ENCODE measurements at regions not wholly inside any gene's neighbourhood (a gene's known extent, or its start where the extent isn't known, plus 50 kb on each side); places are given as distances from the start of the nearest gene placed in this dataset.
"Not testable (repeated sequence)": the region's sequence is repeated elsewhere in the genome, so short reads cannot be mapped to it uniquely, and the experiment has no call there.

DNA sequence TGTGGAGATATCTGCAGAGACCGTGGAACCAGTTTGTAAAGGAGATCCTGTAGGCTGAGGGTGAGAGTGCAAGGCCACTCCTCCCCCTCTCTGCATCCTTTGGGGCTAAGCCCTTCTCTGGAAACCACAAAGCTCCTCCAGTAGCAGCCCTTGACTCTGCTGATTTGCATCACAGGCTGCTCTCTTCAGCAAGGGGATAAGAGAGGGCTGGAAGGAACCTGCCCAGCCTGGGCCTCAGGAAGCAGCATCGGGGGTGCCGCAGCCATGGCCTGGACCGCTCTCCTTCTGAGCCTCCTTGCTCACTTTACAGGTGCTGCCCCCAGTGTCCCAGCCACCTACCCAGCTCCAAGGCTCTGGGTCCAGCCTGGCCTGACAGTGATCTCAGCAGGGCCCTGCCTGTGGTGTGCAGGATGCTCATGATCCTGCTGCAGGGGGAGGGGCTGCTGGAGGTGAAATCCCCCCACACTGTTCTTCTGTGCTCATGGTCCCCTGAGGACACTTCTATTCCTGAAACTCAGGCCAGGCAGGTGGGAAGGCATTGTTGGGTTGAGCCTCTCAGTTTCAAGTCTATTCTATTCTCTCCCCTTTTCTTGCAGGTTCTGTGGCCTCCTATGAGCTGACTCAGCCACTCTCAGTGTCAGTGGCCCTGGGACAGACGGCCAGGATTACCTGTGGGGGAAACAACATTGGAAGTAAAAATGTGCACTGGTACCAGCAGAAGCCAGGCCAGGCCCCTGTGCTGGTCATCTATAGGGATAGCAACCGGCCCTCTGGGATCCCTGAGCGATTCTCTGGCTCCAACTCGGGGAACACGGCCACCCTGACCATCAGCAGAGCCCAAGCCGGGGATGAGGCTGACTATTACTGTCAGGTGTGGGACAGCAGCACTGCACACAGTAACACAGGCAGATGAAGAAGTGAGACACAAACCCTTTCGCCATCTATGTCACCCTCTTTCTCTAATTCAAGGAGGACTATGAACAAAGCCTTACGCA, 68.5 kb upstream of the IGLL5 start:
- H3K36me3 ChIP-seq = no peaks in the 10 kb centered on the region
- H3K4me1 ChIP-seq = no peaks in the 10 kb centered on the region
- no peak for DNase-seq
- no peaks in the 10 kb centered on the region; the same call in 1 of the 2 replicates for H3K27me3 ChIP-seq
- TF ChIP-seq, protein P1, sequence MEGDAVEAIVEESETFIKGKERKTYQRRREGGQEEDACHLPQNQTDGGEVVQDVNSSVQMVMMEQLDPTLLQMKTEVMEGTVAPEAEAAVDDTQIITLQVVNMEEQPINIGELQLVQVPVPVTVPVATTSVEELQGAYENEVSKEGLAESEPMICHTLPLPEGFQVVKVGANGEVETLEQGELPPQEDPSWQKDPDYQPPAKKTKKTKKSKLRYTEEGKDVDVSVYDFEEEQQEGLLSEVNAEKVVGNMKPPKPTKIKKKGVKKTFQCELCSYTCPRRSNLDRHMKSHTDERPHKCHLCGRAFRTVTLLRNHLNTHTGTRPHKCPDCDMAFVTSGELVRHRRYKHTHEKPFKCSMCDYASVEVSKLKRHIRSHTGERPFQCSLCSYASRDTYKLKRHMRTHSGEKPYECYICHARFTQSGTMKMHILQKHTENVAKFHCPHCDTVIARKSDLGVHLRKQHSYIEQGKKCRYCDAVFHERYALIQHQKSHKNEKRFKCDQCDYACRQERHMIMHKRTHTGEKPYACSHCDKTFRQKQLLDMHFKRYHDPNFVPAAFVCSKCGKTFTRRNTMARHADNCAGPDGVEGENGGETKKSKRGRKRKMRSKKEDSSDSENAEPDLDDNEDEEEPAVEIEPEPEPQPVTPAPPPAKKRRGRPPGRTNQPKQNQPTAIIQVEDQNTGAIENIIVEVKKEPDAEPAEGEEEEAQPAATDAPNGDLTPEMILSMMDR (IDR thresholded peaks at IDR 0.05; ENCODE audit: low read depth, low read length) = no peak
- H3K4me3 ChIP-seq (ENCODE audit: low read depth, low read length) = no peak overlapping the region
- no peaks in the 10 kb centered on the region for H3K9me3 ChIP-seq

- Histone ChIP-seq H3K4me1 (no peaks in the 10 kb centered on the region), H3K36me3 (no peaks in the 10 kb centered on the region), H3K9me3 (no peaks in the 10 kb centered on the region), H3K27me3 (no peaks in the 10 kb centered on the region; the same call in 1 of the 2 replicates), H3K4me3 (ENCODE audit: low read depth, low read length) (no peak overlapping the region)
- TF ChIP-seq, protein P1 (IDR thresholded peaks at IDR 0.05; ENCODE audit: low read depth, low read length) = no peak
- no peak for DNase-seq
Measured at GRCh38 chr22:22820076-22820475, 67.5 kb upstream of the IGLL5 start.

DNA sequence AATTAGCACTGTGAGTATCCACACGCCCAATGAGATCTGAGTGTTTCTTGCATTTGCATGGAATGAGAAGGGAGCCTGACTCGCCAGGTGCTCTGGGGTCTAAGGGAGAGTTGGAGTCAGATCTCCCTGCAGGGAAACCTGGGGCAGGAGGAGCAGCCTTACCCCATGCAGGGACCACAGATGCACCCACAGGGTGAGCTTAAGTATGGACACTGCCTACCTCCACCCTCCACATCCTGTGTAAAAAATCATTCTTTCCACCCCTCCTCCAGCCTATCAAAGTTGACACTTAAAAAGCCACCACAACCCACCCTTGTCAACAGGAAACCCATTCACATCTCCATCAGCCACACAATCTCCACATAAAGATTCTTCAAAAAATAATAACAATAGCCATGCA, 67.0 kb upstream of the IGLL5 start:
- DNase-seq = no peak
- H3K9me3 ChIP-seq = no peaks in the 10 kb centered on the region
- H3K4me3 ChIP-seq (ENCODE audit: low read depth, low read length) = no peak overlapping the region
- no peaks in the 10 kb centered on the region for H3K36me3 ChIP-seq
- peaks cover 4% of the 10 kb centered on the region for H3K27me3 ChIP-seq
- no peaks in the 10 kb centered on the region for H3K4me1 ChIP-seq
- TF ChIP-seq, protein P1 (IDR thresholded peaks at IDR 0.05; ENCODE audit: low read depth, low read length) = no peak

GRCh38 chr22:22821340-22821739, 66.3 kb upstream of the IGLL5 start:
- Histone ChIP-seq H3K4me3 (ENCODE audit: low read depth, low read length) (no peak overlapping the region), H3K9me3 (no peaks in the 10 kb centered on the region), H3K27me3 (peaks cover 11% of the 10 kb centered on the region), H3K36me3 (no peaks in the 10 kb centered on the region), H3K4me1 (no peaks in the 10 kb centered on the region)
- no peak for DNase-seq
- TF ChIP-seq, protein P1 (IDR thresholded peaks at IDR 0.05; ENCODE audit: low read depth, low read length) = no peak

- no peaks in the 10 kb centered on the region for H3K9me3 ChIP-seq
- peaks cover 17% of the 10 kb centered on the region for H3K27me3 ChIP-seq
- no peak for DNase-seq
- H3K4me3 ChIP-seq (ENCODE audit: low read depth, low read length) = no peak overlapping the region
- no peaks in the 10 kb centered on the region for H3K4me1 ChIP-seq
- H3K36me3 ChIP-seq = no peaks in the 10 kb centered on the region
- TF ChIP-seq, protein P1 (IDR thresholded peaks at IDR 0.05; ENCODE audit: low read depth, low read length) = no peak
Measured at GRCh38 chr22:22822106-22822505, 65.5 kb upstream of the IGLL5 start.

GRCh38 chr22:22822553-22822952, 65.1 kb upstream of the IGLL5 start:
- H3K4me1 ChIP-seq; H3K9me3 ChIP-seq; DNase-seq; H3K4me3 ChIP-seq (ENCODE audit: low read depth, low read length); H3K36me3 ChIP-seq: not testable (repeated sequence)
- H3K27me3 ChIP-seq = peaks cover 19% of the 10 kb centered on the region
